ENCODE measurements at regions not wholly inside any gene's neighbourhood (a gene's known extent, or its start where the extent isn't known, plus 50 kb on each side); places are given as distances from the start of the nearest gene placed in this dataset.
"Not testable (repeated sequence)": the region's sequence is repeated elsewhere in the genome, so short reads cannot be mapped to it uniquely, and the experiment has no call there.

GRCh38 chr3:174365796-174366195 is 493.3 kb upstream of the NAALADL2 start:
- ATAC-seq (ENCODE audit: low read depth in 2 of 2) (no peak), DNase-seq (no peak)
- H3K4me1 Mint-ChIP-seq = no peaks in the 10 kb centered on the region
- no peak overlapping the region for H3K27ac Mint-ChIP-seq
- no peak overlapping the region for H3K4me3 Mint-ChIP-seq
- no peaks in the 10 kb centered on the region for H3K36me3 Mint-ChIP-seq
- peaks cover 0 to 8% (median 5%) of the 10 kb centered on the region in 7 donors for H3K9me3 Mint-ChIP-seq
- H3K27me3 Mint-ChIP-seq = no peaks in the 10 kb centered on the region

GRCh38 chr3:174366904-174367303 is 492.2 kb upstream of the NAALADL2 start:
- not testable (repeated sequence) for H3K36me3 Mint-ChIP-seq; H3K4me1 Mint-ChIP-seq; H3K27ac Mint-ChIP-seq; H3K27me3 Mint-ChIP-seq; ATAC-seq (ENCODE audit: low read depth in 2 of 2); DNase-seq; H3K4me3 Mint-ChIP-seq
- H3K9me3 Mint-ChIP-seq = peaks cover 0 to 11% (median 5%) of the 10 kb centered on the region in 7 donors

- H3K27ac Mint-ChIP-seq = no peak overlapping the region
- no peaks in the 10 kb centered on the region for H3K27me3 Mint-ChIP-seq
- ATAC-seq (ENCODE audit: low read depth in 2 of 2) (no peak), DNase-seq (no peak)
- H3K4me1 Mint-ChIP-seq = no peaks in the 10 kb centered on the region
- no peaks in the 10 kb centered on the region for H3K36me3 Mint-ChIP-seq
- peaks cover 0 to 4% (median 0%) of the 10 kb centered on the region in 7 donors for H3K9me3 Mint-ChIP-seq
- H3K4me3 Mint-ChIP-seq = no peak overlapping the region
Measured at GRCh38 chr3:174376346-174376745, 482.8 kb upstream of the NAALADL2 start.

DNA sequence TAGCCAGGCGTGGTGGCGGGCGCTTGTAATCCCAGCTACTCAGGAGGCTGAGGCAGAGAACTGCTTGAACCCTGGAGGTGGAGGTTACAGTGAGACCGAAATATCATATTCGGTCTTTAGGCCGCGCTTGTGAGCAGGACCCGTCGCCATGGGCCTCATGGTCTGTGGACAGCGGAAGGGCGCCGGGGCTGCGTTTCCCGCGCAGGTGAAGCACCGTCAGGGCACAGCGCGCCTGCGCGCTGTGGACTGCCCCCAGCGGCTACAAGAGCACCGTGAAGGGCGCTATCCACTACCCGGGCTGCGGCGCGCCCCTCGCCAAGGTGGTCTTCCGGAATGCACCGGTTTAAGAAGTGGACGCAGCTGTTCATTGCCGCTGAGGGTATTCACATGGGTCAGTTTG is 482.0 kb upstream of the NAALADL2 start:
- Mint-ChIP-seq H3K36me3 (no peaks in the 10 kb centered on the region), H3K4me3 (no peak overlapping the region), H3K27ac (no peak overlapping the region), H3K9me3 (peaks cover 0 to 1% (median 0%) of the 10 kb centered on the region in 7 donors), H3K27me3 (no peaks in the 10 kb centered on the region), H3K4me1 (no peaks in the 10 kb centered on the region)
- DNase-seq (no peak), ATAC-seq (ENCODE audit: low read depth in 2 of 2) (no peak)

GRCh38 chr3:174377684-174378083 is 481.4 kb upstream of the NAALADL2 start:
- no peak overlapping the region for H3K4me3 Mint-ChIP-seq
- no peaks in the 10 kb centered on the region for H3K4me1 Mint-ChIP-seq
- ATAC-seq (ENCODE audit: low read depth in 2 of 2) = no peak
- no peaks in the 10 kb centered on the region for H3K27me3 Mint-ChIP-seq
- no peak for DNase-seq
- H3K27ac Mint-ChIP-seq = no peak overlapping the region
- no peaks in the 10 kb centered on the region for H3K36me3 Mint-ChIP-seq
- no peaks in the 10 kb centered on the region for H3K9me3 Mint-ChIP-seq

DNA sequence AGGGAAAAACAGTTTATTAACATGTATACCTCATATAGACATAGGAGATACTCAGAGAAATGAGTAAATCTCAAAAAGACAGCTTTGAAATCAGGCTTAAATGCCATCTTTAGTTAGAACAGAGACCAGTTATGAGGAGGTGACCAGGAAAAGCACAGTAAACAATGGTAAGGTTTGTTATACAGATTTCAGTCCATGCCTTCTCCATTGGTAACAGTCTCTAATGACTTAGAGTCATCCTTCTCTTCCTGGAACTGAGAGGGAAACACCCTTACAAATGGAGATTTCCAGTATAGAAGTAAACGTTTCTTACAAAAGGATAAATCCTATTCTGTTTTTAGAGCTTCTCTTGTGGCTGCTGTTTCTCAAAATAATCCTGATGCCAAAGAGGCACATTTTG is 476.3 kb upstream of the NAALADL2 start:
- Mint-ChIP-seq H3K4me1 (no peaks in the 10 kb centered on the region), H3K36me3 (no peaks in the 10 kb centered on the region), H3K9me3 (peaks cover 0 to 5% (median under 1%) of the 10 kb centered on the region in 7 donors), H3K4me3 (no peak overlapping the region), H3K27me3 (no peaks in the 10 kb centered on the region), H3K27ac (no peak overlapping the region)
- DNase-seq (no peak), ATAC-seq (ENCODE audit: low read depth in 2 of 2) (no peak)

DNA sequence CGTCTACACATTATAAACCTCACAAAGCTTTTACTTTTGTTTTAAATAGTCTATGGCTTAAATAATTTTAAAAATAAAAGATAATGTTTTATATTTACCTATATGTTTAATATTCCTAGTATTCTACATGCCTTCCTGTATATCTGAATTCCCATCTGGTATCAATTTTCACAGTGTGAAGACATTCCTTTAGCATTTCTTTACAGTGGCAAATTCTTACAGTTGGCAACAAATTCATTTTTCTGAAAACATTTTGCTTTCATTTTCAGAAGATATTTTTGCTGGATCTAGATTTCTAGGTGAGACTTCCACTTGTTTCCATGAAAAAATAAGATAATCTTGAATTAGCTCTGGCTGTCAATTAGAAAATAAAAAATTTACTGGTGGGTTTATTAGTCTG is 471.4 kb upstream of the NAALADL2 start:
- Mint-ChIP-seq H3K36me3 (no peaks in the 10 kb centered on the region), H3K27ac (no peak overlapping the region), H3K4me3 (no peak overlapping the region), H3K27me3 (no peaks in the 10 kb centered on the region), H3K4me1 (no peaks in the 10 kb centered on the region), H3K9me3 (peaks cover 0 to 8% (median 3%) of the 10 kb centered on the region in 7 donors)
- DNase-seq (no peak), ATAC-seq (ENCODE audit: low read depth in 2 of 2) (no peak)

- Mint-ChIP-seq H3K9me3 (peaks cover 0 to 7% (median 4%) of the 10 kb centered on the region in 7 donors), H3K36me3 (no peaks in the 10 kb centered on the region), H3K4me1 (no peaks in the 10 kb centered on the region), H3K27me3 (peaks cover 0 to 4% (median 0%) of the 10 kb centered on the region in 3 donors), H3K27ac (no peak overlapping the region), H3K4me3 (no peak overlapping the region)
- ATAC-seq (ENCODE audit: low read depth in 2 of 2) (no peak), DNase-seq (no peak)
Measured at GRCh38 chr3:174397848-174398247, 461.3 kb upstream of the NAALADL2 start.

DNA sequence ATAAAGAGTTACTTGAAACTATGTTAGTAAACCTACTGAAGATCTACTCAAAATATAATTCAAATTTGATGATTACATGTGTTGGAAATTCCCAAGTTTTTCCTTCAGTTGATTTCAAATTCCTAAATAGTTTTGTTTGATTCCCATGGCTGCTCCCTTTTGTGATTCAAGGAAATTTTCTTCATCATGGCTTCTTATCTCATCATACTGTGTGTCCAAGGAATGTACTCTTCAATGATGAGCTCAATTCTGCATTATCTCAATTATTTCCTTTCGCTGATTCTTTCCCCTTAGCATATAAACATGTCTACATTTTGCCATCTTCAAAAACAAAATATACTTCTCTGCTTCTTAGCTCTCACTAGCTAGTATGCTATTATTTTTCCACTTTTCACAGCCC is 460.4 kb upstream of the NAALADL2 start:
- Mint-ChIP-seq H3K4me1 (no peaks in the 10 kb centered on the region), H3K27ac (no peak overlapping the region), H3K9me3 (peaks cover 0 to 7% (median 4%) of the 10 kb centered on the region in 7 donors), H3K36me3 (no peaks in the 10 kb centered on the region), H3K4me3 (no peak overlapping the region), H3K27me3 (peaks cover 0 to 4% (median 0%) of the 10 kb centered on the region in 3 donors)
- ATAC-seq (ENCODE audit: low read depth in 2 of 2) = no peak
- DNase-seq = no peak

- Mint-ChIP-seq H3K4me1 (no peaks in the 10 kb centered on the region), H3K9me3 (peaks cover 0 to 9% (median 4%) of the 10 kb centered on the region in 7 donors)
- no peak for ATAC-seq (ENCODE audit: low read depth in 2 of 2)
Measured at GRCh38 chr3:174403831-174404230, 455.3 kb upstream of the NAALADL2 start.

DNA sequence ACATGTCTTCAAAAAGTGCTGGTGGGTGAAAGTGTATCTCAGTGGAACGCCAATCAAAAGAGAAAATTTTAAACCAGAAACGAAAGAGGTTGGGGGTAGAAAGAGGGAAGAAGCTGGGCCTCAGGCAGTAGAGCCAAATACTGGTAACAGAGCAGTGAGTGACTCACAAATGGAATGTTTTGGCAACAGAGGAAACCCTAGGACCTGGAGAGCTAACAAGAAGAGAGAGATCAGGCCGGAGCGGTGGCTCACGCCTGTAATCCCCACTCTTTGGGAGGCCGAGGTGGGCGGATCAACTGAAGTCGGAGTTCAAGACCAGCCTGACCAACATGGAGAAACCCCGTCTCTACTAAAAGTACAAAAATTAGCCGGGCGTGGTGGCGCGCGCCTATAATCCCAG is 450.8 kb upstream of the NAALADL2 start:
- no peak overlapping the region for H3K4me3 Mint-ChIP-seq
- H3K27ac Mint-ChIP-seq = no peak overlapping the region
- no peaks in the 10 kb centered on the region for H3K4me1 Mint-ChIP-seq
- DNase-seq (no peak), ATAC-seq (ENCODE audit: low read depth in 2 of 2) (no peak)
- H3K27me3 Mint-ChIP-seq = no peaks in the 10 kb centered on the region
- H3K9me3 Mint-ChIP-seq = peaks cover 0 to 7% (median 0%) of the 10 kb centered on the region in 7 donors
- H3K36me3 Mint-ChIP-seq = no peaks in the 10 kb centered on the region

More at GRCh38 chr3:174403831-174404230, 455.3 kb upstream of the NAALADL2 start:
- Mint-ChIP-seq H3K27me3 (peaks cover 0 to 4% (median 0%) of the 10 kb centered on the region in 3 donors), H3K4me3 (no peak overlapping the region), H3K36me3 (no peaks in the 10 kb centered on the region), H3K27ac (no peak overlapping the region)
- DNase-seq = no peak

DNA sequence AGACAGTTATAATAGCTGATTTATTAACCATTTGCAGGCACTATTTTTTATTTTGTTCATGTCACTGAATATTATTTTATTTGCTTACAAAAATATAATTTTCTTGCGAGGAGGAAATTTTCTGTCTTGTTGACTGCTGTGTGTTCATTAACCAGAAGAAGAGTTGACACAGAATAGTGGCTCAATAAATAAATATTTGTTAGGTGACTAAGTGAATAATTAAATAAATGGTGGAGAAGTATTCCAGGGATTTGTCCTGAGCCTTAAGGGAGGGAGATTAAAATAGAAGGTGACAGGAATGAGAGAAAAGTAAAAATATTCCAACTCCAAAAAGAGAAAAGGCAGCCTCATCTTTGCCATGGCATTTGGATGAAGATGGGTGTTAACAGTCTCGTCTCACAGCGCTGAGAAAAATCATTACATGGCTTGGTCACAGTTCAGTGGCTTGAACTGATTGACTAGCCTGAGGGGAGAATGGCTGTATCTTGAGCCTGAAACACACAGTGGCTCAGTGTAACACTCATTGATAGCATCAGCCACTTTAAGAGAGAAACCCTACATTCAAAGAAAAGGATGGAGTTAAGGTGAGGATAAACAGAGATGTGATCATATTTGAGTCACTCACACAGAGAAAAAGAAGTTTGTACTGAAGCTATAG is 449.9 kb upstream of the NAALADL2 start:
- no peak overlapping the region for H3K27ac Mint-ChIP-seq
- DNase-seq = no peak
- no peaks in the 10 kb centered on the region for H3K36me3 Mint-ChIP-seq
- H3K4me1 Mint-ChIP-seq = no peaks in the 10 kb centered on the region
- H3K27me3 Mint-ChIP-seq = no peaks in the 10 kb centered on the region
- peaks cover 0 to 7% (median 0%) of the 10 kb centered on the region in 7 donors for H3K9me3 Mint-ChIP-seq
- H3K4me3 Mint-ChIP-seq = no peak overlapping the region
- no peak for ATAC-seq (ENCODE audit: low read depth in 2 of 2)

DNA sequence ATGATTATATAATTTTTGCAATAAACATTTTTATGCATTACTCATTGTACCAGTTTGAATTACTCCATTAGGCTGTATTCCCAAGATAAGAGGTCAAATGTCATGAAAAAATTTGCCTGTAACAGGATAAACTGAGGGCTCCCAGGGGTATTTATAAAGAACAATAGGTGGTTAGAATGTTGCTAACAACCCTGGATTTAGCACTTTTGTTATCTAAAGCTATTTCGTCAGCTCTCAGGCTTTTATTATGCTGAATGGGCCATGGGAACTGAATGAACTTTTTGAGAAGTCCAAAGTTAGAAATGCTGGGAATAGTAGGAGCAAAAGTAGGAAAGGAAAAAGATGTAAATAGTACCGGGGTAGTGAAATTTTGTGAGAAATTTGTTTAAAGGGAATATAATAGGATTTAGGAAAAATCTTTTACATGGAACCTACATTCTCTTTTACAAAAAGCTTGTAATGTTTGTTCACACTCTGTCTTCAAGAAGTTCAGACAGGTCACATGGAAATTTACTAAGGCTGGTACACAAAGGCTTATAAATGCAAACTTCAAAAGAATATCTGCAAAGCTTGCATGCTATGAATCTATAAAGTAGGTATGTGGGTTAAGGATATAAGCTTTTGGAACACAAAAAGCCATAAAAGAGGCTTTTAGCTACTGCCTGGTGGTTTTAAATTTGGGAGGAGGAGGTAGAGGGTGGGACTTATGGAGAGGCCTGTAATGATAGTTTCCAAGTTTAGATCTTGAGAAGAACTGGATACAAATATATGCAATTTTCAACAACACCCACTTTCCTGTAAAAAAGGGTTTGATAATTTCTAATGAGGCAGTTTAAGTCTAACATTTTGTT is 445.8 kb upstream of the NAALADL2 start:
- Mint-ChIP-seq H3K4me1 (no peaks in the 10 kb centered on the region), H3K4me3 (no peak overlapping the region), H3K9me3 (peaks cover 0 to 7% (median 0%) of the 10 kb centered on the region in 7 donors), H3K36me3 (no peaks in the 10 kb centered on the region), H3K27ac (no peak overlapping the region), H3K27me3 (no peaks in the 10 kb centered on the region)
- no peak for ATAC-seq (ENCODE audit: low read depth in 2 of 2)
- no peak for DNase-seq

DNA sequence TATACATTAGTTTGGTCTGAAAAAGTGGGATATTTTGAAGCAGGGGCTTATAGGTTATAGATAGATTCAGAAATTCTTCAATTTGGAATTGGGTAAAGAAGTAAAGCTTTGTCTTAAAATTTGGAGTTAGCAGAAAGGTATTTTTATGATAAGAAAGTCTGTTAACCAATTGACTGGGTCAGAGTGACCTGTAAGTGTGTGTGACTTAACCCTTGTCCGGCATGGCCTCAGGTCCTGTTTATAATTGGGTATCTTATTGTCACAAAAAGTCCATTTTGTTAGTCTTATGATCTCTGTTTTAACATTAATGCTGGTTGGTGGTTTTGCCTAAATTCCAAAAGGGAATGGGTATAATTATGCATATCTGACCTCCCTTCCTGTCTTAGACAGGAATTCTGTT is 444.2 kb upstream of the NAALADL2 start:
- no peak for DNase-seq

More for the DNA sequence above, 444.2 kb upstream of the NAALADL2 start:
- Mint-ChIP-seq H3K27ac (no peak overlapping the region), H3K27me3 (no peaks in the 10 kb centered on the region), H3K4me3 (no peak overlapping the region), H3K36me3 (no peaks in the 10 kb centered on the region), H3K9me3 (peaks cover 0 to 7% (median 0%) of the 10 kb centered on the region in 7 donors), H3K4me1 (no peaks in the 10 kb centered on the region)
- no peak for ATAC-seq (ENCODE audit: low read depth in 2 of 2)
